Breast epithelium (tissue), 3 donors: ENCODE measurements at regions not wholly inside any gene's neighbourhood (a gene's known extent, or its start where the extent isn't known, plus 50 kb on each side); places are given as distances from the start of the nearest gene placed in this dataset.

Experiments used
- POLR2AphosphoS5 ChIP-seq, 3 donors: sonication (generic); formaldehyde crosslinking; IDR thresholded peaks; one replicate each; pipeline ENCODE4 v1.6.1; 2017; ENCODE audit warnings: antibody characterized with exemption in 3 of 3
- TF ChIP-seq, protein P1 (sequence below), 3 donors: fragments of 450-650 bp; IDR thresholded peaks; one replicate each; pipeline ENCODE4 v1.5.1; 2016 to 2017; ENCODE audit warnings: antibody characterized with exemption in 3 of 3, mild to moderate bottlenecking in 3 of 3, moderate library complexity in 3 of 3

DNA sequence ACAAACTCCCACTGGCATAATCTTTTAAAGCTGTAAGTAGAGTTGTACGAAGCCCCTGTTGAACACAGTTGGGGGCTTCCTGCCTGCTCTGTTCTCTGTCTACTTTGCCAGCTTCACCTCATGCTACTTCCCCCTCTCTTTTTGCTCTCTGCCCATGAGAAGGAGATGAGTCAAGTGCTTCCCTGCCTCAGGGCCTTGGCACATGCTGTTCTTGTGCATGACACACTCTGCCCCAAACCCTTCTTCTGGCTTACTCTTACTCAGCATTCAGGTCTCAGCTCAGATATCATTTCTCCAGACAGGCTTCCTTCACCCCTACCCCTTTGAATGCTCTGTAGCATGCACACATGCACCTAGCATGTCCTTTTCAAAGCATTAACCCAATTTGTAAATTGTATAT lies 208.8 kb downstream of the FOXD2 start:
- no peak for TF ChIP-seq POLR2AphosphoS5 (IDR thresholded peaks at IDR 0.05)
- TF ChIP-seq, protein P1, sequence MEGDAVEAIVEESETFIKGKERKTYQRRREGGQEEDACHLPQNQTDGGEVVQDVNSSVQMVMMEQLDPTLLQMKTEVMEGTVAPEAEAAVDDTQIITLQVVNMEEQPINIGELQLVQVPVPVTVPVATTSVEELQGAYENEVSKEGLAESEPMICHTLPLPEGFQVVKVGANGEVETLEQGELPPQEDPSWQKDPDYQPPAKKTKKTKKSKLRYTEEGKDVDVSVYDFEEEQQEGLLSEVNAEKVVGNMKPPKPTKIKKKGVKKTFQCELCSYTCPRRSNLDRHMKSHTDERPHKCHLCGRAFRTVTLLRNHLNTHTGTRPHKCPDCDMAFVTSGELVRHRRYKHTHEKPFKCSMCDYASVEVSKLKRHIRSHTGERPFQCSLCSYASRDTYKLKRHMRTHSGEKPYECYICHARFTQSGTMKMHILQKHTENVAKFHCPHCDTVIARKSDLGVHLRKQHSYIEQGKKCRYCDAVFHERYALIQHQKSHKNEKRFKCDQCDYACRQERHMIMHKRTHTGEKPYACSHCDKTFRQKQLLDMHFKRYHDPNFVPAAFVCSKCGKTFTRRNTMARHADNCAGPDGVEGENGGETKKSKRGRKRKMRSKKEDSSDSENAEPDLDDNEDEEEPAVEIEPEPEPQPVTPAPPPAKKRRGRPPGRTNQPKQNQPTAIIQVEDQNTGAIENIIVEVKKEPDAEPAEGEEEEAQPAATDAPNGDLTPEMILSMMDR (IDR thresholded peaks at IDR 0.05) = no peak
